ENCODE measurements at regions not wholly inside any gene's neighbourhood (a gene's known extent, or its start where the extent isn't known, plus 50 kb on each side); places are given as distances from the start of the nearest gene placed in this dataset.

- no peak for DNase-seq (ENCODE audit: low read depth in 1 of 2, low spot score in 1 of 2)
- TF ChIP-seq CTCF (IDR thresholded peaks at IDR 0.05; ENCODE audit: low read depth, low read length), result no peak
- Histone ChIP-seq H3K27me3 (no peaks in the 10 kb centered on the region), H3K4me1 (ENCODE audit: low read depth) (no peaks in the 10 kb centered on the region), H3K36me3 (no peaks in the 10 kb centered on the region), H3K27ac (no peak overlapping the region), H3K9me3 (ENCODE audit: low read depth) (no peaks in the 10 kb centered on the region), H3K4me3 (no peak overlapping the region)
Observed at GRCh38 chr4:175451238-175451965, 360.7 kb downstream of the GPM6A start.

GRCh38 chr4:175453456-175453855, 358.6 kb downstream of the GPM6A start:
- DNase-seq (ENCODE audit: low read depth in 1 of 2, low spot score in 1 of 2), result no peak
- H3K9me3 ChIP-seq (ENCODE audit: low read depth), result no peaks in the 10 kb centered on the region
- H3K27me3 ChIP-seq, result no peaks in the 10 kb centered on the region
- no peak overlapping the region for H3K4me3 ChIP-seq
- H3K36me3 ChIP-seq, result no peaks in the 10 kb centered on the region
- H3K27ac ChIP-seq, result no peak overlapping the region
- TF ChIP-seq CTCF (IDR thresholded peaks at IDR 0.05; ENCODE audit: low read depth, low read length), result no peak
- no peaks in the 10 kb centered on the region for H3K4me1 ChIP-seq (ENCODE audit: low read depth)

DNA sequence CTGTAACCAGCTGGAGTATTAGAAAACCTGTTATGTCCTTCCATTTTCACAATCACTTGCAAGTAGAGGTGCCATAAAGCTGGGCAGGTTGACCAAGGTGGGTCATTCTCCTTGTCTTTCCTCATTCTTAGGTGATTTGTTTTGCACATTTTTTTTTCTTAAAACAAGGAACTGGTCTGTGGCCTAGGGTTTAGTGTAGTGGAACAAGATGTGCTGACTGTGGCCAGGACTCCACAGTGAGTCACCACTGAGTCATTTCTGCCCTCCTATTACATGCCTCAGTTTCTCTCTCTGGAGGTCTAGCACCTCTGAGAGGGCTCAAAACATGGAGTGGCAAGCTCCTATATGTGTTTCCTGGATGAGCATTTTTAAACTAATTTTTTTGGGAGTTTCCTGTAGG, 355.9 kb downstream of the GPM6A start:
- TF ChIP-seq CTCF (IDR thresholded peaks at IDR 0.05; ENCODE audit: low read depth, low read length), result no peak
- no peak for DNase-seq (ENCODE audit: low read depth in 1 of 2, low spot score in 1 of 2)

DNA sequence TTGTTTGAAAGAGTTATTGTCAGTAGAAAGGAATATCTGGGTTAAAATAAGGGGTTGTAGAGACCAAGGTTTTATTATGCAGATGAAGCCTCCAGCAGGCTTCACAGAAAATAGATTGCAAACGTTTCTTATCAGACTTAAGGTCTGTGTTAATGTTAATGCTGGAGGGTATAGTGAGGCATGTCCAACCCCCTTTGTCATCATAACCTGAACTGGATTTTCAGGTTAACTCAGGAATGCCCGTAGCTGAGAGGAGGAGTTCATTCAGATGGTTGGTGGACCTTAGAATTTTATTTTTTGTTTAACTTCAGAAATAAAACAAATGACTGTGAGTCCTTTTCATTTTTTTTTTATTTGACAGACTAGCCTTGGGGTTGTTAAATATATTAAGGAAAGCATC, 354.1 kb downstream of the GPM6A start:
- H3K9me3 ChIP-seq (ENCODE audit: low read depth), result no peaks in the 10 kb centered on the region
- H3K27me3 ChIP-seq, result no peaks in the 10 kb centered on the region
- no peaks in the 10 kb centered on the region for H3K36me3 ChIP-seq
- H3K4me3 ChIP-seq, result no peak overlapping the region
- H3K27ac ChIP-seq, result no peak overlapping the region
- no peak for TF ChIP-seq CTCF (IDR thresholded peaks at IDR 0.05; ENCODE audit: low read depth, low read length)
- no peak for DNase-seq (ENCODE audit: low read depth in 1 of 2, low spot score in 1 of 2)
- H3K4me1 ChIP-seq (ENCODE audit: low read depth), result no peaks in the 10 kb centered on the region

More for the DNA sequence above, 355.9 kb downstream of the GPM6A start:
- Histone ChIP-seq H3K27ac (no peak overlapping the region), H3K9me3 (ENCODE audit: low read depth) (no peaks in the 10 kb centered on the region), H3K36me3 (no peaks in the 10 kb centered on the region), H3K4me1 (ENCODE audit: low read depth) (no peaks in the 10 kb centered on the region), H3K27me3 (no peaks in the 10 kb centered on the region), H3K4me3 (no peak overlapping the region)

DNA sequence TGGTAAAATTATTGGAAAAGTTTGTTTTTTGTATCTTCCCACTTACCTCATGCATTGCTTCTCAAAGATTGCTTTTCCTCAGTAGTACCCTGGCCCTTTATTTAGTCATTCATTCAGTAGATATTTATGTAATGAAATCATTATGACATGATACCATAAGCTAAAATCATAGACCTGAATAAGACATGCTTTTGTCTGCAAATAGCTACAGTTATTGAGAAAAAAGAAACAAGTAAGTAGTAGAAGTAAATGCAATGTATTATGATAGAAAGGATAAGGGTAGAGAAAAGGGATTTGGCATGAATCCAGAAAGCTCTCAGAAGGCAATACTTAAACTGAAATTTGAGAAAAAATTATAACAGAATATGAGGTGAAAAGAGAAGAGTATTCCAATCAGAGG, 352.5 kb downstream of the GPM6A start:
- Histone ChIP-seq H3K36me3 (no peaks in the 10 kb centered on the region), H3K27me3 (no peaks in the 10 kb centered on the region), H3K4me1 (ENCODE audit: low read depth) (no peaks in the 10 kb centered on the region), H3K9me3 (ENCODE audit: low read depth) (no peaks in the 10 kb centered on the region), H3K27ac (no peak overlapping the region), H3K4me3 (no peak overlapping the region)
- DNase-seq (ENCODE audit: low read depth in 1 of 2, low spot score in 1 of 2), result no peak
- no peak for TF ChIP-seq CTCF (IDR thresholded peaks at IDR 0.05; ENCODE audit: low read depth, low read length)
